WTC11 (cell line): ENCODE measurements at regions not wholly inside any gene's neighbourhood (a gene's known extent, or its start where the extent isn't known, plus 50 kb on each side); places are given as distances from the start of the nearest gene placed in this dataset.

Experiments
- ATAC-seq: fragments of 200-7000 bp; cut with Tn5 transposase; 2 replicates; pipeline ENCODE4 v1.10.0; 2021; ENCODE audit warnings: mild to moderate bottlenecking, moderate library complexity
- CTCF ChIA-PET: fragments of 300-600 bp; sonication (Branson Sonifier 250); formaldehyde crosslinking; loops from one replicate; lab custom pipeline; 2021; ENCODE audit warnings: antibody characterized with exemption; lab: Charles Lee
- POLR2A ChIA-PET: fragments of 350-600 bp; sonication (Branson Sonifier 250); formaldehyde crosslinking; loops from one replicate; lab custom pipeline; 2021; ENCODE audit warnings: antibody characterized with exemption; lab: Charles Lee
- DNase-seq: peaks from one replicate; pipeline ENCODE4 v3.0.0; 2021; ENCODE audit warnings: low spot score
- H3K27ac Mint-ChIP-seq: 2 replicates; pipeline ENCODE4 v1.8.0; 2021; ENCODE audit warnings: mixed read lengths
- H3K27me3 Mint-ChIP-seq: 2 replicates; pipeline ENCODE4 v1.8.0; 2021; ENCODE audit warnings: low read depth, mild to moderate bottlenecking, moderate library complexity, mixed read lengths
- H3K36me3 Mint-ChIP-seq: 2 replicates; pipeline ENCODE4 v1.8.0; 2021; ENCODE audit warnings: mixed read lengths
- H3K4me1 Mint-ChIP-seq: 2 replicates; pipeline ENCODE4 v1.8.0; 2022; ENCODE audit warnings: mixed read lengths
- H3K4me3 Mint-ChIP-seq: 2 replicates; pipeline ENCODE4 v1.8.0; 2021; ENCODE audit warnings: mild to moderate bottlenecking, moderate library complexity, mixed read lengths
- H3K9me3 Mint-ChIP-seq: 2 replicates; pipeline ENCODE4 v1.8.0; 2021; ENCODE audit warnings: mixed read lengths
- E2F4 ChIP-seq: sonication (generic); formaldehyde crosslinking; IDR thresholded peaks from 2 replicates; pipeline ENCODE4 v1.8.1; 2022; ENCODE audit warnings: low read depth, mild to moderate bottlenecking, moderate library complexity, missing genetic modification reagents, borderline replicate concordance
- ELF4 ChIP-seq: sonication (generic); formaldehyde crosslinking; IDR thresholded peaks from 2 replicates; pipeline ENCODE4 v1.8.1; 2022; ENCODE audit warnings: low read depth, mild to moderate bottlenecking, moderate library complexity, missing genetic modification reagents
- FOXK1 ChIP-seq: sonication (generic); formaldehyde crosslinking; IDR thresholded peaks from 2 replicates; pipeline ENCODE4 v1.8.0; 2022; ENCODE audit warnings: mild to moderate bottlenecking, moderate library complexity, missing genetic modification reagents
- HMGA2 ChIP-seq: fragments of 250-450 bp; sonication (Bioruptor Pico); IDR thresholded peaks from 2 replicates; pipeline ENCODE4 v1.4.0; 2021; ENCODE audit warnings: mild to moderate bottlenecking, moderate library complexity
- JUN ChIP-seq: sonication (generic); formaldehyde crosslinking; IDR thresholded peaks from 2 replicates; pipeline ENCODE4 v1.8.0; 2023; ENCODE audit warnings: mild to moderate bottlenecking, missing genetic modification reagents
- MYBL2 ChIP-seq: sonication (generic); formaldehyde crosslinking; IDR thresholded peaks from 2 replicates; pipeline ENCODE4 v1.8.1; 2023; ENCODE audit warnings: mild to moderate bottlenecking, moderate library complexity, missing genetic modification reagents
- PRDM15 ChIP-seq: sonication (generic); formaldehyde crosslinking; IDR thresholded peaks from 2 replicates; pipeline ENCODE4 v1.8.0; 2022; ENCODE audit warnings: missing genetic modification reagents
- PREB ChIP-seq: sonication (generic); formaldehyde crosslinking; IDR thresholded peaks from 2 replicates; pipeline ENCODE4 v1.8.1; 2022; ENCODE audit warnings: mild to moderate bottlenecking, missing genetic modification reagents, moderate library complexity, borderline replicate concordance
- PRRX2 ChIP-seq: fragments of 250-450 bp; sonication (Bioruptor Pico); IDR thresholded peaks from 2 replicates; pipeline ENCODE4 v1.8.0; 2021; ENCODE audit warnings: mild to moderate bottlenecking
- TCF7 ChIP-seq: sonication (generic); formaldehyde crosslinking; IDR thresholded peaks from 2 replicates; pipeline ENCODE4 v1.8.0; 2022; ENCODE audit warnings: mild to moderate bottlenecking, low read depth, missing genetic modification reagents, moderate library complexity
- TEAD4 ChIP-seq: sonication (generic); formaldehyde crosslinking; IDR thresholded peaks from 2 replicates; pipeline ENCODE4 v1.8.0; 2022; ENCODE audit warnings: mild to moderate bottlenecking, missing genetic modification reagents
- TP53 ChIP-seq: sonication (generic); formaldehyde crosslinking; IDR thresholded peaks from 2 replicates; pipeline ENCODE4 v1.8.1; 2023; ENCODE audit warnings: mild to moderate bottlenecking, missing genetic modification reagents
- USF2 ChIP-seq: sonication (generic); formaldehyde crosslinking; IDR thresholded peaks from 2 replicates; pipeline ENCODE4 v1.8.1; 2023; ENCODE audit warnings: mild to moderate bottlenecking, missing genetic modification reagents, moderate library complexity
- ZBTB43 ChIP-seq: sonication (generic); formaldehyde crosslinking; IDR thresholded peaks from 2 replicates; pipeline ENCODE4 v1.8.1; 2023; ENCODE audit warnings: mild to moderate bottlenecking, missing genetic modification reagents
- ZNF121 ChIP-seq: sonication (generic); formaldehyde crosslinking; IDR thresholded peaks from 2 replicates; pipeline ENCODE4 v1.8.0; 2023; ENCODE audit warnings: missing genetic modification reagents
- ZNF138 ChIP-seq: sonication (generic); formaldehyde crosslinking; conservative IDR thresholded peaks from 2 replicates; pipeline ENCODE4 v1.8.1; 2022; ENCODE audit warnings: mild to moderate bottlenecking, moderate library complexity, missing genetic modification reagents
- ZNF219 ChIP-seq: sonication (generic); formaldehyde crosslinking; IDR thresholded peaks from 2 replicates; pipeline ENCODE4 v1.8.0; 2023; ENCODE audit warnings: missing genetic modification reagents, mild to moderate bottlenecking, borderline replicate concordance
- ZNF416 ChIP-seq: fragments of 250-450 bp; sonication (Bioruptor Pico); IDR thresholded peaks from 2 replicates; pipeline ENCODE4 v1.9.0; 2021; ENCODE audit warnings: mild to moderate bottlenecking, inconsistent platforms
- ZNF512 ChIP-seq: sonication (generic); formaldehyde crosslinking; IDR thresholded peaks from 2 replicates; pipeline ENCODE4 v1.8.1; 2022; ENCODE audit warnings: missing genetic modification reagents, borderline replicate concordance
- ZNF532 ChIP-seq: fragments of 250-450 bp; sonication (Bioruptor Pico); IDR thresholded peaks from 2 replicates; pipeline ENCODE4 v1.9.0; 2021; ENCODE audit warnings: mild to moderate bottlenecking, borderline replicate concordance

- TF ChIP-seq ZNF512 (CRISPR knock-in tag) (no peak), PRRX2 (CRISPR knock-in tag) (no peak), ZNF219 (CRISPR knock-in tag) (no peak)
Measured at GRCh38 chr2:191512874-191513273, 165.1 kb upstream of the NABP1 start (continued).

- no peak overlapping the region for H3K27ac Mint-ChIP-seq
- no peaks in the 10 kb centered on the region for H3K27me3 Mint-ChIP-seq
- ChIA-PET POLR2A (interaction anchor here (0.7 kb wide), 1 partner anchor 211 kb away, joined by 9 read pairs; no protein-coding TSS in a partner anchor), CTCF (interaction anchor here (1.3 kb wide), 1 partner anchor 296 kb away, joined by 3 read pairs; no protein-coding TSS in a partner anchor)
- H3K36me3 Mint-ChIP-seq, result no peaks in the 10 kb centered on the region
- H3K9me3 Mint-ChIP-seq, result no peaks in the 10 kb centered on the region
- TF ChIP-seq TCF7, result no peak
- no peak for ATAC-seq
- DNase-seq, result no peak
- peaks cover 6% of the 10 kb centered on the region; the same call in 1 of the 2 replicates for H3K4me1 Mint-ChIP-seq
- no peak overlapping the region for H3K4me3 Mint-ChIP-seq
Measured at GRCh38 chr2:191514613-191515012, 163.3 kb upstream of the NABP1 start.

- DNase-seq, result no peak
- Mint-ChIP-seq H3K36me3 (no peaks in the 10 kb centered on the region), H3K27me3 (no peaks in the 10 kb centered on the region)
- CTCF ChIA-PET, result interaction anchor here (0.9 to 1.3 kb wide), 2 partner anchors 24 to 297 kb away, joined by 3 to 4 read pairs; no protein-coding TSS in a partner anchor
- no peak for TF ChIP-seq JUN (CRISPR knock-in tag)
- TF ChIP-seq USF2 (CRISPR knock-in tag), result no peak
- no peak for TF ChIP-seq TEAD4 (CRISPR knock-in tag)
- TF ChIP-seq ZNF416 (CRISPR knock-in tag), result no peak
- TF ChIP-seq E2F4 (CRISPR knock-in tag), result no peak
- no peak for TF ChIP-seq PRDM15 (CRISPR knock-in tag)
- TF ChIP-seq ZNF121 (CRISPR knock-in tag), result no peak
- TF ChIP-seq ELF4, result no peak
- no peak for TF ChIP-seq FOXK1 (CRISPR knock-in tag)
- TF ChIP-seq HMGA2 (CRISPR knock-in tag), result no peak
- TF ChIP-seq TP53 (CRISPR knock-in tag), result no peak
- TF ChIP-seq ZNF532 (CRISPR knock-in tag), result no peak
- no peak for TF ChIP-seq ZBTB43 (CRISPR knock-in tag)
- TF ChIP-seq ZNF138 (CRISPR knock-in tag), result no peak
- TF ChIP-seq PREB (CRISPR knock-in tag), result no peak
- no peak for TF ChIP-seq MYBL2 (CRISPR knock-in tag)
- TF ChIP-seq, all 79 proteins: peak for 0
- H3K4me1 Mint-ChIP-seq, result peaks cover 6% of the 10 kb centered on the region; the same call in 1 of the 2 replicates
- POLR2A ChIA-PET, result interaction anchor here (0.6 kb wide), 1 partner anchor 180 kb away, joined by 3 read pairs; no protein-coding TSS in a partner anchor
- no peak overlapping the region for H3K4me3 Mint-ChIP-seq
- H3K9me3 Mint-ChIP-seq, result no peaks in the 10 kb centered on the region
- ATAC-seq, result no peak
- H3K27ac Mint-ChIP-seq, result no peak overlapping the region
Measured at GRCh38 chr2:191515551-191515950, 162.4 kb upstream of the NABP1 start.
